GM12864 (cell line): ENCODE measurements at regions not wholly inside any gene's neighbourhood (a gene's known extent, or its start where the extent isn't known, plus 50 kb on each side); places are given as distances from the start of the nearest gene placed in this dataset.
"Not testable (repeated sequence)": the region's sequence is repeated elsewhere in the genome, so short reads cannot be mapped to it uniquely, and the experiment has no call there.

ENCODE experiments used
- DNase-seq: peaks from one replicate; pipeline ENCODE4 v3.0.0-alpha.2; 2011; ENCODE audit warnings: low read depth
- H3K4me3 ChIP-seq: 2 replicates; pipeline ENCODE4 v1.5.1; 2011; ENCODE audit warnings: mild to moderate bottlenecking, low read depth, low read length, control low read depth
- TF ChIP-seq, protein P1 (sequence below): IDR thresholded peaks from 2 replicates; pipeline ENCODE4 v1.5.1; 2011; ENCODE audit warnings: low read depth, mild to moderate bottlenecking, moderate library complexity, low read length, control low read depth, inconsistent platforms; ENCODE audit errors: missing control alignments

DNA sequence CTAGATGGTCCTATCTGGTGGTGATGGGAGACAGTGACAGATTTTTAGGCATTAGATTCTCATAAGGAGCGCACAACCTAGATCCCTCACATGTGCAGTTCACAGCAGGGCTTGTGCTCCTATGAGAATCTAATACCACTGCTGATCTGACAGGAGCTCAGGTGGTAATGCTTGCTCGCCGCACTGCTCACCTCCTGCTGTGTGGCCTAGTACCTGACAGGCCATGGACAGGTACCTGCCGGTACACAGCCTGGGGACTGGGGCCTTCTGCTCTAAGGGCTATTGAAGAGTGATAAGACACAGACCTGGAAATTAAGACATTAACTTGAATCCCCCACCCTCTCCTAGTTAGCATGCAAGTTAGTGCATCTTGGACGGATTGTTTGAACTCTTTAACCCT is 64.4 kb downstream of the KLRB1 start:
- not testable (repeated sequence) for H3K4me3 ChIP-seq, DNase-seq

DNA sequence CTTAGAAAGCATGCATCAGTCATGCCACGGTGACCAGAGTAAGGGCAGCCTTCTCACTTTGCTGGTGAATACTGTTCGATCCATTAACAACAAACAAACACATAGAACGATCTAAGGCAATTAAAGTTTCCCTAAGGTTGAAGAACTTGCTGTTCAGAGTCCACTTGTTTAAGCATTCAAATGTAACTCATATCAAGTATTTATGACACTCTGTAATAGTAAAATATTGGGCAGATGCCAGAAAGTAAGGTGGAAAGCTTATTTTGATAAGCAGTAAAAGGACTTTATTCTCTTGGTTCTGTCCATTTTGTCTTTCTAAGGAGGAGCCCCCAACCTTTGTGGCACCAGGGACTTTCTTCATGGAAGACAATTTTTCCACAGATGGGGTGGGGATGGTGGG is 64.9 kb downstream of the KLRB1 start:
- H3K4me3 ChIP-seq, DNase-seq: not testable (repeated sequence)

DNA sequence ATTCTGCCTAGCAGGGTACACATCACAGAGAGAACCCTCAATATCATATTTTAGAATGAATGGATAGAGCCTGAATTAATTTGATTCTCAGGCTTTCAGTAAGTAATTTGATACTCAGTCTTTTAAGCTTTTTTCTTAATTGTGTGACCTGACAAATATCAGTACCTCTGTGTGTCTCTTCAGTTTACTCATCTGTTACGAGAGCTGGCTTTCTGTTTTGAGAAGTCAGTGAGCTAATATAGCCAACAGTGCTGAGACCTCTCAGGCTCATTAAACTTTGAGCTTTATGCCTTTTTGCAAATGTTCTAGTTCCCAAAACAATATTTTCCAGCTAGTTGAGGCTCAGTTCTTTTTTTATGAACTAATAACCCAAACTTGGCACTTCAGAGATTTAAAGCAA is 91.8 kb downstream of the KLRB1 start:
- not testable (repeated sequence) for DNase-seq, H3K4me3 ChIP-seq

DNA sequence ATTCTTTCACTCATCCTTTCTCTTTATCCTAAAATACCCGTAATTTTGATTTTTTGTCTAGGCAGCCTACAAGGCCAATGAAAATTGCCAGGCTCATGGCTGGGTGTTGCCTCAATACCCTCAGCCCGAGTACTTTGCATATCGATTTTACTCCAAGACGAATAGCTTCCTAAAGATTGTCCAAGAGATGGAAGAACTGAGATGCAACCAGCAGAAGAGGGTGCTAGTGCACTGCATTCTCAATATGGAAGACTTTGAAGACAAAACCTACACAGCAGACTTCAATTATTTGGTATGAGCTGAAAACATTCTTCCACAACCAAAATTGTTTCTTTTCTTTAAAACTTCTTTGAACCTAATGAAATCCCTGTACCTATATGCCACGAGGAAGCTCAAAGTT is 95.0 kb downstream of the KLRB1 start:
- H3K4me3 ChIP-seq, DNase-seq: not testable (repeated sequence)

DNA sequence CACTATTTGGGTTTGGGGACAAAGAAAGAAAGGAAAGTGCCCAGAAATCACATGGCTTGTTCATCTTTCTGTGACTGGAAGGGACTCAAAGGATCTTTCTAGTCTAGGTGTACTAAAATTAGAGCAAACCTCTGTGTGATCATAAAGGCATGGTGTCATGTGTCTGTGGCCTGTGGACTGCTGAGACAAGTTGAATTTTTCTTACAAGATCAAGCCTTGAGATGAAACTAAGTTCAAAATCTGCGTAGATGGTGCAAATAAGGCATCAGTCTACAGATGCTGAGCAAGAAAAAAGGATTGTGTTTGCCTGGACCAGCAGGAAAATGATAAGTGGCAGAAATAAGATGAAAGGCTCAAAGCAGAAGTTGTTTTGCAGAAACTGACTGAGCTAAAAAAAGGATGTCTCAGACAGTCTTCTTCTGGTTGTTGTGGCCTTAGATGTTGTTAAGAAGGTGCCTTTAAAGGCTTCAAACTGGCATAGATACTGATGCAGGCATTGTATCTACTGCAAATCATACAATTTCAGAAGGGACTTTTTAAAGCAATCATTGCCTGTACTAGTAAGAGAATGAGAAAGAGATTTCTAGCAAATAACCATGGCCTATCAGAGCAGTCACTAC is 97.2 kb downstream of the KLRB1 start:
- H3K4me3 ChIP-seq, result not testable (repeated sequence)

DNA sequence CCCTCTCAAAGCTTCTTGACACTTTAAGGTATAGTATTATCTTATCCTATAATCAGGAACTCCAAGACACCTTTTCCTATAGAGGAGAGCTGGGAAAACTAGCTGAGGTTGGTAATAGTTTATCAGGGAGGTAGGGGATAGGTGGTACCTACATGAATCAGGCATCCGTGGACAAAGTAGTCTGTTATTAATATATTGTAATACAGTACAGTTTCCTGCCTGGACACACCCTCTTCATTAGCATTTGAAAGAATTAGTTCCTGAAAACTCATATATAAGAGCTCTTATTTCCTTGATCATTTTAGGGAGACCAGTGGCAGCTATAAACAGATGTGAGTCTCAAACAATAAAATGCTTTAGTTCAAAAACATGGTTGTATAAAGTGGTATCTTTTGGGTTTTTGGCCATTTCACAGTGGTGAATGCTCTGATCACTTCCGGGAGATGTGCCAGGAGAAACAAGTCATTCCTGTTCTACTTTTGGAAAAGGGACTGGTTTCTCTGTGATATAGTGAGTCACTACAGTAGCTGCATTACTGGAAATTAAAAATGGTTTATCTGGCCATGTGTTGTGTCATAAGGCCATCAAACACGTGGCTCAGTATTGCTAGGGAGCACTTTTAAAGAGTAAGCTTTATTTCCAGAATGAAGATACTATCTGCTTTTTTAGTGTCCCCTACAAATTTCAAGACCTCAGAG is 98.1 kb downstream of the KLRB1 start:
- DNase-seq, result no peak
- TF ChIP-seq, protein P1, sequence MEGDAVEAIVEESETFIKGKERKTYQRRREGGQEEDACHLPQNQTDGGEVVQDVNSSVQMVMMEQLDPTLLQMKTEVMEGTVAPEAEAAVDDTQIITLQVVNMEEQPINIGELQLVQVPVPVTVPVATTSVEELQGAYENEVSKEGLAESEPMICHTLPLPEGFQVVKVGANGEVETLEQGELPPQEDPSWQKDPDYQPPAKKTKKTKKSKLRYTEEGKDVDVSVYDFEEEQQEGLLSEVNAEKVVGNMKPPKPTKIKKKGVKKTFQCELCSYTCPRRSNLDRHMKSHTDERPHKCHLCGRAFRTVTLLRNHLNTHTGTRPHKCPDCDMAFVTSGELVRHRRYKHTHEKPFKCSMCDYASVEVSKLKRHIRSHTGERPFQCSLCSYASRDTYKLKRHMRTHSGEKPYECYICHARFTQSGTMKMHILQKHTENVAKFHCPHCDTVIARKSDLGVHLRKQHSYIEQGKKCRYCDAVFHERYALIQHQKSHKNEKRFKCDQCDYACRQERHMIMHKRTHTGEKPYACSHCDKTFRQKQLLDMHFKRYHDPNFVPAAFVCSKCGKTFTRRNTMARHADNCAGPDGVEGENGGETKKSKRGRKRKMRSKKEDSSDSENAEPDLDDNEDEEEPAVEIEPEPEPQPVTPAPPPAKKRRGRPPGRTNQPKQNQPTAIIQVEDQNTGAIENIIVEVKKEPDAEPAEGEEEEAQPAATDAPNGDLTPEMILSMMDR, result no peak
- no peak overlapping the region for H3K4me3 ChIP-seq

More for the DNA sequence above, 97.2 kb downstream of the KLRB1 start:
- DNase-seq, result not testable (repeated sequence)

DNA sequence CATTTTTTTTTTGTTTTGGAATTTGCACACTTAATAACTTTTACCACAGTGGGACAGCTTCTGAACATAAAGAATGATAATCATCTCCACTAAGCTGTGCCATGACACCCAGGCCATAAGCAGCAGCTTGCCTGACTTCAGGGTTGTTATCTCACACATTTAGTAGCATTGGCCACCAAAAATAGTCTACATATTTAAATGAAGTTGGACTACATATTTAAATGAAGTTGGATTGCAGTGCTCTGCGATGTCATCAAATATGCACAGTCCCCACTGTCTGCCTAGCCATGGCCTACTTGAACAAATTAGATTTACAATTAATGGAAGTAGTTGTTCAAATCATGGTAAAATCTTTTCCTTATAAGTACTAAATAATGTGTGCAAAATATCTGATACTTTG is 101.0 kb downstream of the KLRB1 start:
- DNase-seq, result no peak
- TF ChIP-seq, protein P1, result no peak
- no peak overlapping the region for H3K4me3 ChIP-seq

DNA sequence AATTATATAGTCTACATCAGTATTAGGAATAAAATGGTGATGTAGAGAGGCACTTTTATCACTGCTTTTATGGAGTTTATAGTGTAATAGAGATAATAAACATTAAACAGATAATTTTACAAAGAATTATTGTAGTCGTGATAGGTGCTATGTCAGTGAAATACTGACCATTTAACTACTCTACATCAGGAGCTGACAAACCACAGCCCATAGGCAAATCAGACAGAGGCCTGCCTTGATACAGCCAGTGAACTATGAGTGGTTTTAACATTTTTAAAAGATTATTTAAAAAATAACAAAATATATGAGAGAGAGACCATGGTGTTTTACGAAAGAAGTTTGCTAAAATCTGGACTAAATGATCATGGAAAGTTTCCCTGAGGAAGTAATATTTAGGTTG is 104.3 kb downstream of the KLRB1 start:
- not testable (repeated sequence) for DNase-seq, H3K4me3 ChIP-seq

DNA sequence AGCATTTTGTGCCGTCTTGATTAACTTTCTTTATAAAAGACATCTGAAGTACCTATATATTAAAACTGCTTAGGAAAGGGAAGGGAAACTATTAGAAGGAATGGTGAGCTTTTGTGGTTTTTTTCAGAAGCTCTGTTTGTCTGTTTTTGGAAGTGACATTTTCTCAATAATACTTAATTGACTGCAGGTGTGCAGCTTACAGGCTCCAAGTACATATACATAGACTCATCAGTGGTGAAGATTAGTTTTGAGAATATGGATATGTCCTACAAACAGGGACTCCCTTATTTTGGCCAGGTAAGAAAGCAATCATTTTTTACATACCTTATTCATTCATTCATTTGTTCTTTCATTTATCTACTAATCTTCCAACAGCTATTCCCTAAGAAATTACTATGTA is 104.9 kb downstream of the KLRB1 start:
- DNase-seq, H3K4me3 ChIP-seq: not testable (repeated sequence)

DNA sequence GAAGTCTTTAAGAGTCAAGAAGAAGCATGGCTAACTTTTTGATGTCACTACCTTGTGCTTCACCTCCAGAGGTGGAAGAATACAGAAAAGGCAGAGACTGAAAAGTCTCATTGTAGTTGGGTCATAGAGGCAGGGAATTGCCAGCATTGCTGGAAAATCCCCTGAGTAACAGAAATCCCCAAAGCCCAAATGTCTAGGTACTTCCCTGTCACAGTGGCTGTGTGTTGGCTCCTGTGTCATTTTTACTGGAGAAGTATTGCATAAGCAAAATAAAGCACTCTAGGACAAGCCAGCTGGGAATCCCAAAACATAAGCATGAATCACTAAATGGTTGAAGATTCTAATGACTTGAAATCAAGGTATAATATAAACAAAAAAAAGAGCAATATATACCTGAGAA is 114.4 kb downstream of the KLRB1 start:
- DNase-seq, result not testable (repeated sequence)

DNA sequence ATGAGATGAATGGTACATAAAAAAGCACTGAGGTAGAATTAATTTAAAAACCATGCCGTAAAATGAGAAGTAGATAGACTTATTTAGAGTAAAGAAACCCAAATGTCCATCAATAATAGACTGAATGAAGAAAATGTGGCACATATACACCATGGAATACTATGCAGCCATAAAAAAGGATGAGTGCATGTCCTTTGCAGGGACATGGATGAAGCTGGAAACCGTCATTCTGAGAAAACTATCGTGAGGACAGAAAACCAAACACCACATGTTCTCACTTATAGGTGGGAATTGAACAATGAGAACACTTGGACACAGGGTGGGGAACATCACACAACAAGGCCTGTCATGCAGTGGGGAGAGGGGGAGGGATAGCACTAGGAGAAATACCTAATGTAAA is 126.4 kb downstream of the KLRB1 start:
- not testable (repeated sequence) for H3K4me3 ChIP-seq, DNase-seq

More for the DNA sequence above, 114.4 kb downstream of the KLRB1 start:
- H3K4me3 ChIP-seq, result not testable (repeated sequence)

DNA sequence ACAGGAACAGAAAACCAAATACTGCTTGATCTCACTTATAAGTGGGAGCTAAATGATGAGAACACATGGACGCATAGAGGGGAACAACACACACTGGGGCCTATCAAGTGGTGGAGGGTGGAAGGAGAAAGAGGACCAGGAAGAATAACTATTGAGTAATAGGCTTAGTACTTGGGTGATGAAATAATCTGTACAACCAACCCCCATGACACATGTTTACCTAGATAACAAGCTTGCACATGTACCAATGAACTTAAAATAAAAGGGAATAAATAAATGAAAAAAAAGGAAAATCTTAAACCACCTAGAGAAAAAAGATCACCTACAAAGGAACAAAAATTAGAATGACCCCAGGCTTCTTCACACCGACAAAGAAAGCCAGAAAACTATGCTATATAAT is 133.5 kb downstream of the KLRB1 start:
- H3K4me3 ChIP-seq, DNase-seq: not testable (repeated sequence)

DNA sequence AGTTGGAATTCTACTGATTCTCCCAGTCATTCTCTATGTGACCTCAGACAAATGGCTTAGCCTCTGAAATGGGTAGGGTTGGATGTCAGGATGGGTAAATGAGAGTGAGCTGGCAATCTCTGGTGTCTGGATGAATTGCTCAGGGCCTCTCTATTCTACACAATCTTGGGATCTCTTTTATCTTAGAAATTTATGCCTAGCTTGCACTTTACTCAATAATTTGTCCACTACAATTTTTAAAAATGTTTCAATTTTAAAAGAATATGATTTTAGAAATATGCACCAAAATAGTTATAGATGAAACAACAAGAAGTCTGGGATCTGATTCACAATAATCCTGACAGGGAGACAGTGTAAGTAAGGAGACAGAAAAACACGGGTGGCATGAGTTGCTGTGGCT is 134.1 kb downstream of the KLRB1 start:
- not testable (repeated sequence) for DNase-seq, H3K4me3 ChIP-seq

DNA sequence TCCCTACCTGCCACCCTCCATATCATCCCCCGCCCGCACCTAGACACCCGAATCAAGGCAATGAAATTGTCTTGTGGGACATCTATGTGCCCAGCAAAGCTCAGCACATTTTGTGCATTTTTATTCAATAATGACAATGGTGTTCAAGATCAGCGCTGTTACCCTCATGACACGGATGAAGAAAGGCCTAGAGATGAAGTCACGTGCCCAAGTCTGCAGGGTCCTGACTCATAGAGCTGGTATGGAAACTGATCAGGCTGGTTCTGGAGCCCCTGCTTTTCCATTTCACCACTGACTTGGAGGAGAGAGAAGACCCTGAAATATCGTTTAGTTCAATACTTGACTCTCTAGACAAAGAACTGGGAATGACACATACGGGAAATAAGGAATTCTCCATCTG is 136.2 kb downstream of the KLRB1 start:
- not testable (repeated sequence) for H3K4me3 ChIP-seq, DNase-seq

DNA sequence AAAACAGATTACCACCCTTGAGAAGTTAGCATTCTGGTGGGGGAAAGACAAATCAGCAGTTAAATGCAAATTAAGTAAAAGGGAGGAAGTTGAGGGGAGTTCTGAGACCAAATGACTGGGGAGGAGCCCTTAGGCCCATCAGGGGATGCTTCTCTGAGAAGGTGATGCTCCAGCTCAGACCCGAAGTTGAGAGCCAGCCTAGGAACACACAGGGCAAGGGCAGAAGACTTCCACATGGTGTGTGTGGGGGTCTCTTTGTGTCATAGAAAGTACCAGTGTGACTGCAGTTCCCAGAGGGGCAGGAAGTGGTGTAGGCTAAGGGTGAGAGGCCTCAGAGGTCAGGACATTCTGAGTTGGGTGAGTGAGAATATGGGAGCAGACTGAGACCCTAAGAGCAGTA is 137.3 kb downstream of the KLRB1 start:
- DNase-seq, H3K4me3 ChIP-seq: not testable (repeated sequence)

DNA sequence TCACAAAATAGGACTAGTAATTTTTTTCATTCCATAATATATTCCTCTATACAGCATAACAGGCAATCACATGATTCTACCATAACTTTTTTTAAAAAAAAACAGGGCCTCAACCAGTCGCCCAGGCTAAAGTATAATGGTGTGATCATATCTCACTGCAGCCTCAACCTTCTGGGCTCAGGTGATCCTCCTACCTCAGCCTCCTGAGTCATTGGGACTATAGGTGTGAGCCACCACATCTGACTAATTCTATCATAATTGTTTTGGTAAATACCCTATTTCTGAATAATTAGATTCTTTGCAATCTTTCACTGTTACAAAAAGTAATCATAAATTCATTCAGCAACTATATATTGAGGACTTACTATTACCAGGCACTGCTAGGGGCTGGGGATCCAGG is 137.8 kb downstream of the KLRB1 start:
- DNase-seq, H3K4me3 ChIP-seq: not testable (repeated sequence)

DNA sequence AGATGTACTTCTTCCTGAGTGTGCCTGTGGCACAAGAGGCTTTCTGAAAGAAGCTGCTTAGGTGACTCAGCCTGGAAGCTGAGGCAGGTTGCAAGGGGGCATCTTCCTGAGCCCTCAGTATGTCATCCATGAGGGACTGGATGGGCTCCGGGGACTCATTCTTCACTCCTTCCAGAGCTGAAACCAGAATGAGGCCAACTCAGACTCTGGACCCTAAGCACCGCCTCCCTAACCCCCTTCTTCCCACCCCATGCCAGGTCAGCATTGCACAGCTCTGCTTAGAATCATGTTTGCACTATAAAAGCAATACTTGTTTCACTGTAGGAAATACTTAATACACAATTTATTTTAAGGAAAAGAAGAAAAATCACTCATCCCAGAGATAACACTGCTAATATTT is 138.3 kb downstream of the KLRB1 start:
- not testable (repeated sequence) for DNase-seq, H3K4me3 ChIP-seq
